Spleen (tissue), 11 donors: ENCODE measurements at regions not wholly inside any gene's neighbourhood (a gene's known extent, or its start where the extent isn't known, plus 50 kb on each side); places are given as distances from the start of the nearest gene placed in this dataset.

Experiments used
- DNase-seq: peaks from one replicate; pipeline ENCODE4 v3.0.0-alpha.2; 2020
- H3K27ac ChIP-seq, 8 donors: fragments of 200-600 bp; sonication (generic) in 7 of 8; 1 replicate in 4 of 8; 2 replicates in 4 of 8; pipeline versions ENCODE4 v1.5.0 to v1.8.0; 2016 to 2021; ENCODE audit warnings: inconsistent platforms in 4 of 8, mild to moderate bottlenecking in 4 of 8, moderate library complexity in 1 of 8
- H3K27me3 ChIP-seq, 7 donors: fragments of 200-600 bp; sonication (generic) in 6 of 7; replicated peaks in 1 of 7; 1 replicate in 4 of 7; 2 replicates in 3 of 7; pipeline versions ENCODE4 v1.5.0 to v1.8.0; 2016 to 2021; ENCODE audit warnings: inconsistent platforms in 3 of 7, mild to moderate bottlenecking in 1 of 7
- H3K36me3 ChIP-seq, 6 donors: fragments of 200-600 bp; sonication (generic) in 5 of 6; 1 replicate in 4 of 6; 2 replicates in 2 of 6; pipeline versions ENCODE4 v1.5.0 to v1.8.0; 2016 to 2021; ENCODE audit warnings: inconsistent platforms in 2 of 6
- H3K4me1 ChIP-seq, 6 donors: fragments of 200-600 bp; sonication (generic) in 5 of 6; 1 replicate in 3 of 6; 2 replicates in 3 of 6; pipeline versions ENCODE4 v1.5.0 to v1.8.0; 2016 to 2021; ENCODE audit warnings: inconsistent platforms in 3 of 6
- H3K4me3 ChIP-seq, 8 donors: fragments of 200-600 bp; sonication (generic) in 7 of 8; 1 replicate in 4 of 8; 2 replicates in 4 of 8; pipeline versions ENCODE4 v1.5.0 to v1.8.0; 2016 to 2021; ENCODE audit warnings: inconsistent platforms in 4 of 8, mild to moderate bottlenecking in 4 of 8, moderate library complexity in 2 of 8
- H3K9me3 ChIP-seq, 8 donors: fragments of 200-600 bp; sonication (generic) in 7 of 8; 1 replicate in 4 of 8; 2 replicates in 4 of 8; pipeline versions ENCODE4 v1.5.0 to v1.8.0; 2016 to 2021; ENCODE audit warnings: inconsistent platforms in 4 of 8
- POLR2A ChIP-seq, 3 donors: fragments of 450-650 bp; IDR thresholded peaks; one replicate each; pipeline ENCODE4 v1.5.1; 2017; ENCODE audit warnings: antibody characterized with exemption in 3 of 3, mild to moderate bottlenecking in 1 of 3
- POLR2AphosphoS5 ChIP-seq, 3 donors: sonication (generic); formaldehyde crosslinking; IDR thresholded peaks; one replicate each; pipeline ENCODE4 v1.5.1; 2017; ENCODE audit warnings: antibody characterized with exemption in 3 of 3
- WGBS, 5 donors: extraction: QIAGEN DNeasy Blood & Tissue Kit in 3 of 5; methylation state at CpG; one replicate each; pipeline versions ENCODE4 v1.1.5 to v1.1.7; 2013 to 2018; 5-methylcytosine and 5-hydroxymethylcytosine counted together
- intact Hi-C: fragments of 100-400 bp; cut with DNase I; formaldehyde crosslinking; loops from one replicate; pipeline ENCODE4 v1.15.0; 2023; ENCODE audit warnings: low total_unique reads
- TF ChIP-seq, protein P1 (sequence below), 11 experiments: fragments of 200-600 bp in 7 of 11; fragments of 450-650 bp in 4 of 11; sonication (generic) in 4 of 11; IDR thresholded peaks in 8 of 11; conservative IDR thresholded peaks in 3 of 11; 1 replicate in 7 of 11; 2 replicates in 4 of 11; pipeline versions ENCODE4 v1.4.0 to v1.8.0; 2016 to 2021; ENCODE audit warnings: antibody characterized with exemption in 11 of 11, inconsistent platforms in 4 of 11, mild to moderate bottlenecking in 1 of 11
- donor health status: healthy with polysubstance abuse.
- donor health status: DM: no; HTN: no; CAD: no; lungs with moderate emphysema.
- donor health status: DM: no; HTN: no; CAD: no.
- donor health status: Bipolar disorder and iron deficiency.
- donor health status: healthy.
- donor health status: DM: no; HTN: no; CAD: no.
- donor health status: DM: yes; HTN: yes; CAD: no.

DNA sequence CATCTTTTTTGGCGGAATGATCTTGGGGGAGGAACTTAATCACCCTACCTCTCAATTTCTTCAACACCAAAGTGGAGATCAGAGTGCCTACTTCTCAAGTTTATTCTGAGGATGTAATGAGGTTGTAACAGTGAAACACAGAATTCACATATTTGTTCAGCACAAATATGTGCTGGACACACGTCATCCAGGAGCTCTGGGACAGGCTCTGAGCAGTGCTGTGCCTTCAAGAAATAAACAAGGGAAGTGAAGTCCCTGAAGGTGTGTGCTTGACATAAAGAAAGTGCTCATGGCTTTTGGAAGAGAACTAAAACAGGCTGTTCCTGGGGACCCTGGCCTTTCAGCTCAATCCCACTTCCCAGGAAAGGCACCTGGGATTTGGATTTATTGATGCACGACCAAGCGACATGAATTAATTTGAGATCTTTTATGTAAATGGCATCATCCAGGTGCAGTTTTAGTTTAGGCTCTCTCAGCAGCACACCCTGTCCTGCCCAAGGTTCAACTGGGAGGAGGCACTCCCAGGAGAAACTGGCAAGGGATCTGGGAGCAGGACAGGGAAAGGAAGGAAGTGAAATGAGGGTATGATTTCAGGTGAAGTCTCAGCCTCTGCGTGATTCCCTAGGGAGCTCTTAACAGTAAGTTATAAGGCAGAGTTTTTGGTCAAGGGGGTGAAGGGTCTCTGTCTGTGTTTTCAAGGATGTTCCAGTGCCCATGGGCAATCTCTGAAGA lies 211.0 kb downstream of the FOXA2 start:
- intact Hi-C loops = no loop called here
- Histone ChIP-seq H3K4me1 (peaks cover 0 to 39% (median 7%) of the 10 kb centered on the region in 6 donors), H3K4me3 (no peak overlapping the region), H3K27ac (no peak overlapping the region), H3K9me3 (no peaks in the 10 kb centered on the region), H3K36me3 (no peaks in the 10 kb centered on the region), H3K27me3 (peaks cover 0 to 4% (median 0%) of the 10 kb centered on the region in 7 donors)
- WGBS, 5 donors = 69 to 84% (median 77%) methylated on average over 5 of the region's 5 CpGs
- TF ChIP-seq POLR2A (IDR thresholded peaks at IDR 0.05) (no peak), POLR2AphosphoS5 (IDR thresholded peaks at IDR 0.05) (no peak)
- TF ChIP-seq, protein P1, sequence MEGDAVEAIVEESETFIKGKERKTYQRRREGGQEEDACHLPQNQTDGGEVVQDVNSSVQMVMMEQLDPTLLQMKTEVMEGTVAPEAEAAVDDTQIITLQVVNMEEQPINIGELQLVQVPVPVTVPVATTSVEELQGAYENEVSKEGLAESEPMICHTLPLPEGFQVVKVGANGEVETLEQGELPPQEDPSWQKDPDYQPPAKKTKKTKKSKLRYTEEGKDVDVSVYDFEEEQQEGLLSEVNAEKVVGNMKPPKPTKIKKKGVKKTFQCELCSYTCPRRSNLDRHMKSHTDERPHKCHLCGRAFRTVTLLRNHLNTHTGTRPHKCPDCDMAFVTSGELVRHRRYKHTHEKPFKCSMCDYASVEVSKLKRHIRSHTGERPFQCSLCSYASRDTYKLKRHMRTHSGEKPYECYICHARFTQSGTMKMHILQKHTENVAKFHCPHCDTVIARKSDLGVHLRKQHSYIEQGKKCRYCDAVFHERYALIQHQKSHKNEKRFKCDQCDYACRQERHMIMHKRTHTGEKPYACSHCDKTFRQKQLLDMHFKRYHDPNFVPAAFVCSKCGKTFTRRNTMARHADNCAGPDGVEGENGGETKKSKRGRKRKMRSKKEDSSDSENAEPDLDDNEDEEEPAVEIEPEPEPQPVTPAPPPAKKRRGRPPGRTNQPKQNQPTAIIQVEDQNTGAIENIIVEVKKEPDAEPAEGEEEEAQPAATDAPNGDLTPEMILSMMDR (IDR thresholded peaks at IDR 0.05 in 8 of 11, conservative IDR thresholded peaks at IDR 0.05 in 3 of 11) = no peak
- DNase-seq = no peak

DNA sequence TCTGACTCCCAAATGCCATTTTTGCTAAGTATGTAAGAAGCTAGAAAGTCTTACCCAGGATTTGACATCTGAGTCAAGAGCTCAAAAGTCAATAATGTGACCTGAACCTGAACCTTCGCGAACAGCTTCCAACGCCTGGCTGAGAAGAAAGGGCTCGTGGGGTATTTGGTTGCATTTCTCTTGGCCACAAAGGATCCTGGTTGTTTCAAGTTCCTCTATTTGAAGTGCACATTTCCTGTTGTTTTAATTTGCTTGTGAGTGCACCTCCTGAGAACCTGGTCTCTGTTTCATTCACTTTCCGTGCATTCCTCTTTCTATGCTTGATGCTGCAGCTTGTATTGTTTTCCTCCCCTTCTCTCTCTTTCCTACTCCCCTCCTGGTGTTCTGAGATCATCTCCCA lies 212.5 kb downstream of the FOXA2 start:
- peak overlapping the region in 2 of 8 donors; percentile 4 to 27 for H3K27ac ChIP-seq
- no peaks in the 10 kb centered on the region for H3K9me3 ChIP-seq
- intact Hi-C loops = no loop called here
- no peaks in the 10 kb centered on the region for H3K36me3 ChIP-seq
- peaks cover 0 to 46% (median 7%) of the 10 kb centered on the region in 6 donors for H3K4me1 ChIP-seq
- H3K27me3 ChIP-seq = peaks cover 0 to 8% (median 0%) of the 10 kb centered on the region in 7 donors
- DNase-seq = no peak
- TF ChIP-seq, protein P1 (IDR thresholded peaks at IDR 0.05 in 8 of 11, conservative IDR thresholded peaks at IDR 0.05 in 3 of 11) = no peak
- TF ChIP-seq POLR2A (IDR thresholded peaks at IDR 0.05) (no peak), POLR2AphosphoS5 (IDR thresholded peaks at IDR 0.05) (peak in 1 of 3 donors; percentile 11)
- no peak overlapping the region for H3K4me3 ChIP-seq
- WGBS, 5 donors = 1 to 12% (median 3%) methylated on average over 5 of the region's 5 CpGs

DNA sequence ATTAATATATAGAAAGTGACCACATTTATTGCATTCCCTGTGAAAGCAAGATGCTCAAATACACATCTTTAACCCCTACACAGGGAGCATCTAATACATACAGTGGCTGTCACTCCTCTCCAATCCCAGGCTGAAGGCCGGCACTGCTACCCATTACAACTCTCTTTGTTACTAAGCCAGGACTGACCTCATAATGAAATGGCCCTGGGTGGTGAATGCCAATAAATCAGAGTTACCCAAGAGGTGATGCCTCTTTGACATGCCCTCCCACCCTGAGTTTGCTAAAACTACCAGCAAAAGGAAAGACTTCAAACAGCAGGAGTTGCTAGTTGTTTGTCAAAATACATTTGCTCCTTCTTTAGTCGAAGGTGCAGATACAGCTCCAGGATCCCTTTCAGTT lies 214.2 kb downstream of the FOXA2 start:
- intact Hi-C loops = no loop called here
- peaks cover 0 to 8% (median 0%) of the 10 kb centered on the region in 7 donors for H3K27me3 ChIP-seq
- H3K4me1 ChIP-seq = peaks cover 0 to 46% (median 7%) of the 10 kb centered on the region in 6 donors
- no peaks in the 10 kb centered on the region for H3K9me3 ChIP-seq
- no peak overlapping the region for H3K27ac ChIP-seq
- TF ChIP-seq POLR2AphosphoS5 (IDR thresholded peaks at IDR 0.05) = no peak
- TF ChIP-seq, protein P1 (IDR thresholded peaks at IDR 0.05 in 8 of 11, conservative IDR thresholded peaks at IDR 0.05 in 3 of 11) = no peak
- TF ChIP-seq POLR2A (IDR thresholded peaks at IDR 0.05) = no peak
- 65 to 84% (median 76%) methylated on average over 2 of the region's 2 CpGs for WGBS, 5 donors
- DNase-seq = no peak
- no peaks in the 10 kb centered on the region for H3K36me3 ChIP-seq
- no peak overlapping the region for H3K4me3 ChIP-seq

DNA sequence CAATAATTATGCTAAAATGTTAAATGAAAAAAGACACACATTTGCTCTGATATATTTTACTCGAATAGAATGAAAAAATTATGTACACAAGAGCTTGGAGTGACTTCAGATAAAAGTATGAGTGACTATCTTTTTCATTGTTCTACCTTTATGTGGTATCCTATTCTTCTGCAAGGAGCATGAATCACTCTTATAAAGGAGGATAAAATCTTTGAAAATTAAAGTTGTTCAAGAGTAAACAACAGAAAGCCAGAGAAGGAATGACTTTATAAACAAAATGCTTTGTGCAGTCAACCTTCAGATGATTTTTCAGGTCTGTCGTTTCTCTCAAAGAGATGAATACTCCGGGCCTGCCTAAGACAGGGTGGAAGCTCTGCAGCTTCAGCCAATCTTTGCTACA lies 215.3 kb downstream of the FOXA2 start:
- Histone ChIP-seq H3K36me3 (no peaks in the 10 kb centered on the region), H3K4me3 (no peak overlapping the region), H3K4me1 (peaks cover 0 to 46% (median 7%) of the 10 kb centered on the region in 6 donors), H3K27me3 (peaks cover 0 to 8% (median 0%) of the 10 kb centered on the region in 7 donors), H3K9me3 (peaks cover 0 to 3% (median 0%) of the 10 kb centered on the region in 8 donors), H3K27ac (no peak overlapping the region)
- DNase-seq = no peak
- intact Hi-C loops = no loop called here
- TF ChIP-seq POLR2A (IDR thresholded peaks at IDR 0.05) = no peak
- TF ChIP-seq, protein P1 (IDR thresholded peaks at IDR 0.05 in 8 of 11, conservative IDR thresholded peaks at IDR 0.05 in 3 of 11) = no peak
- no peak for TF ChIP-seq POLR2AphosphoS5 (IDR thresholded peaks at IDR 0.05)
- WGBS, 5 donors = 65 to 75% (median 74%) methylated on average over 3 of the region's 3 CpGs
